H1 (cell line): ENCODE measurements at regions not wholly inside any gene's neighbourhood (a gene's known extent, or its start where the extent isn't known, plus 50 kb on each side); places are given as distances from the start of the nearest gene placed in this dataset.

Source experiments
- CTCF ChIA-PET: fragments of 300-600 bp; sonication (Branson Sonifier 250); formaldehyde crosslinking; loops from one replicate; lab custom pipeline; 2021; ENCODE audit not compliant: partially characterized antibody; lab: Charles Lee
- POLR2A ChIA-PET: fragments of 300-600 bp; sonication (Branson Sonifier 250); formaldehyde crosslinking; loops from one replicate; lab custom pipeline; 2021; ENCODE audit warnings: inconsistent platforms; ENCODE audit not compliant: partially characterized antibody; lab: Charles Lee
- DNase-seq, 2 experiments: peaks; one replicate each; pipeline versions ENCODE4 v3.0.0 to v3.0.0-alpha.2; 2010 to 2022; ENCODE audit warnings: low spot score in 2 of 2, low read depth in 1 of 2, mixed read lengths in 1 of 2
- FAIRE-seq: peaks from 2 replicates; lab custom pipeline; 2011; peaks lifted over from hg19 to GRCh38; lab: Jason Lieb, UNC
- H2AFZ ChIP-seq: 2 replicates; pipeline ENCODE4 v1.8.1; 2012; ENCODE audit warnings: low read length, inconsistent platforms
- H2AK5ac ChIP-seq: 2 replicates; pipeline ENCODE4 v1.6.1; 2013; ENCODE audit warnings: low read depth, low read length
- H2BK120ac ChIP-seq: replicated peaks from 2 replicates; pipeline ENCODE3; 2013; ENCODE audit warnings: low read depth, low read length, inconsistent platforms
- H2BK12ac ChIP-seq: 2 replicates; pipeline ENCODE4 v1.6.1; 2013; ENCODE audit warnings: low read depth, low read length
- H2BK15ac ChIP-seq: 2 replicates; pipeline ENCODE4 v1.6.1; 2013; ENCODE audit warnings: low read length
- H2BK20ac ChIP-seq: 2 replicates; pipeline ENCODE4 v1.6.1; 2013; ENCODE audit warnings: low read length
- H2BK5ac ChIP-seq: 2 replicates; pipeline ENCODE4 v1.6.1; 2013; ENCODE audit warnings: low read depth, low read length
- H3K14ac ChIP-seq: 2 replicates; pipeline ENCODE4 v1.6.1; 2013; ENCODE audit warnings: inconsistent platforms; ENCODE audit not compliant: insufficient read length
- H3K18ac ChIP-seq: 2 replicates; pipeline ENCODE4 v1.6.1; 2013; ENCODE audit warnings: low read length; ENCODE audit errors: extremely low read depth
- H3K23ac ChIP-seq: 2 replicates; pipeline ENCODE4 v1.6.1; 2013; ENCODE audit warnings: inconsistent platforms; ENCODE audit not compliant: insufficient read length
- H3K23me2 ChIP-seq: 2 replicates; pipeline ENCODE4 v1.6.1; 2013; ENCODE audit warnings: low read depth, low read length
- H3K27ac ChIP-seq: 2 replicates; pipeline ENCODE4 v1.6.1; 2011; ENCODE audit warnings: low read depth, low read length, inconsistent platforms
- H3K27me3 ChIP-seq, 4 experiments: replicated peaks in 1 of 4; 1 replicate in 1 of 4; 2 replicates in 3 of 4; pipeline versions ENCODE4 v1.6.1 to v1.8.1; 2011 to 2013; ENCODE audit warnings: low read length in 3 of 4, mild to moderate bottlenecking in 3 of 4, inconsistent platforms in 2 of 4, mixed read lengths in 2 of 4, moderate library complexity in 1 of 4; ENCODE audit not compliant: control insufficient read depth in 3 of 4, insufficient read depth in 3 of 4; ENCODE audit errors: extremely low read depth in 1 of 4
- H3K36me3 ChIP-seq, 4 experiments: 2 replicates each; pipeline versions ENCODE4 v1.6.1 to v1.8.1; 2011 to 2013; ENCODE audit warnings: mild to moderate bottlenecking in 4 of 4, low read length in 3 of 4, moderate library complexity in 2 of 4, control low read depth in 1 of 4, inconsistent platforms in 1 of 4; ENCODE audit not compliant: insufficient read depth in 4 of 4, control insufficient read depth in 2 of 4
- H3K4ac ChIP-seq: replicated peaks from 2 replicates; pipeline ENCODE3; 2013; ENCODE audit warnings: low read length, low read depth, mixed read lengths, inconsistent platforms; ENCODE audit not compliant: insufficient read length
- H3K4me1 ChIP-seq, 4 experiments: replicated peaks in 1 of 4; 1 replicate in 1 of 4; 2 replicates in 3 of 4; pipeline versions ENCODE4 v1.6.1 to v1.8.1; 2011 to 2013; ENCODE audit warnings: low read length in 3 of 4, inconsistent platforms in 2 of 4, mixed read lengths in 1 of 4; ENCODE audit not compliant: insufficient read depth in 4 of 4, control insufficient read depth in 3 of 4
- H3K4me2 ChIP-seq, 2 experiments: 2 replicates each; pipeline versions ENCODE4 v1.6.1 to v1.8.1; 2011 to 2013; ENCODE audit warnings: low read depth in 2 of 2, low read length in 2 of 2, control low read depth in 1 of 2, inconsistent platforms in 1 of 2, mild to moderate bottlenecking in 1 of 2; ENCODE audit not compliant: insufficient read depth in 1 of 2
- H3K4me3 ChIP-seq, 4 experiments: fragments of 200-600, 300-600 bp in 1 of 4; sonication (generic), shearing (Covaris generic), sonication (Bioruptor Twin) in 1 of 4; 2 replicates each; pipeline versions ENCODE4 v1.5.1 to v1.8.1; 2011 to 2016; ENCODE audit warnings: low read length in 4 of 4, low read depth in 3 of 4, control low read depth in 2 of 4, inconsistent platforms in 2 of 4, mild to moderate bottlenecking in 2 of 4, mixed read lengths in 1 of 4, moderate library complexity in 1 of 4; ENCODE audit not compliant: insufficient read depth in 2 of 4; ENCODE audit errors: extremely low read depth in 1 of 4
- H3K56ac ChIP-seq: replicated peaks from 2 replicates; pipeline ENCODE3; 2013; ENCODE audit warnings: low read depth, mild to moderate bottlenecking, mixed read lengths, low read length, inconsistent platforms; ENCODE audit not compliant: insufficient read length
- H3K79me1 ChIP-seq: 2 replicates; pipeline ENCODE4 v1.6.1; 2013; ENCODE audit warnings: low read depth, low read length, control low read depth
- H3K79me2 ChIP-seq, 2 experiments: 2 replicates each; pipeline versions ENCODE4 v1.6.1 to v1.8.1; 2012 to 2013; ENCODE audit warnings: low read length in 2 of 2, mild to moderate bottlenecking in 2 of 2, inconsistent platforms in 1 of 2; ENCODE audit not compliant: insufficient read depth in 2 of 2, control insufficient read depth in 1 of 2
- H3K9ac ChIP-seq, 4 experiments: replicated peaks in 1 of 4; 1 replicate in 1 of 4; 2 replicates in 3 of 4; pipeline versions ENCODE4 v1.6.1 to v1.8.1; 2011 to 2013; ENCODE audit warnings: low read depth in 3 of 4, low read length in 3 of 4, control low read depth in 2 of 4, mild to moderate bottlenecking in 2 of 4, moderate library complexity in 2 of 4, inconsistent platforms in 1 of 4; ENCODE audit errors: extremely low read depth in 1 of 4
- H3K9me3 ChIP-seq, 2 experiments: 2 replicates each; pipeline versions ENCODE4 v1.6.1 to v1.8.1; 2012 to 2013; ENCODE audit warnings: mild to moderate bottlenecking in 2 of 2, moderate library complexity in 2 of 2, control low read depth in 1 of 2, inconsistent platforms in 1 of 2, low read depth in 1 of 2, low read length in 1 of 2, mixed read lengths in 1 of 2; ENCODE audit not compliant: insufficient read depth in 2 of 2
- H4K20me1 ChIP-seq, 2 experiments: replicated peaks in 1 of 2; 2 replicates each; pipeline versions ENCODE3 to v1.8.1; 2011 to 2013; ENCODE audit warnings: inconsistent platforms in 2 of 2, low read length in 2 of 2, mild to moderate bottlenecking in 1 of 2; ENCODE audit not compliant: insufficient read depth in 2 of 2, control insufficient read depth in 1 of 2
- H4K5ac ChIP-seq: 2 replicates; pipeline ENCODE4 v1.6.1; 2013; ENCODE audit warnings: low read length, low read depth, mixed read lengths, inconsistent platforms; ENCODE audit not compliant: insufficient read length
- H4K8ac ChIP-seq: 2 replicates; pipeline ENCODE4 v1.8.0; 2013; ENCODE audit warnings: mild to moderate bottlenecking, moderate library complexity, low read length, inconsistent platforms; ENCODE audit not compliant: insufficient read depth; ENCODE audit errors: extremely low read depth
- H4K91ac ChIP-seq: replicated peaks from 2 replicates; pipeline ENCODE3; 2013; ENCODE audit warnings: low read length, mixed read lengths, inconsistent platforms; ENCODE audit not compliant: insufficient read length
- POLR2AphosphoS5 ChIP-seq: IDR thresholded peaks from 2 replicates; pipeline ENCODE4 v1.6.1; 2011; ENCODE audit warnings: low read depth, low read length
- WGBS, 2 experiments: shearing (Covaris generic) in 1 of 2; methylation state at CpG; one replicate each; pipeline versions ENCODE4 v1.1.6 to v1.1.7; 2013 to 2015; ENCODE audit warnings: low lambda C conversion rate in 2 of 2, mixed read lengths in 2 of 2, inconsistent platforms in 1 of 2, low coverage in 1 of 2, missing lambda C conversion rate in 1 of 2; ENCODE audit not compliant: insufficient replicate concordance in 2 of 2, insufficient coverage in 1 of 2, insufficient read length in 1 of 2; ENCODE audit errors: extremely low coverage in 1 of 2, missing lambda C conversion rate in 1 of 2; 5-methylcytosine and 5-hydroxymethylcytosine counted together

GRCh38 chr20:20890751-20891150 lies 178.3 kb upstream of the RALGAPA2 start:
- H3K9ac ChIP-seq: no peak overlapping the region
- peaks cover 4% of the 10 kb centered on the region; the same call in 1 of the 2 replicates for H3K23me2 ChIP-seq
- H2BK12ac ChIP-seq: no peak overlapping the region
- H3K56ac ChIP-seq: no peak overlapping the region
- no peaks in the 10 kb centered on the region for H3K79me1 ChIP-seq
- CTCF ChIA-PET: interaction anchor here (0.8 to 2.1 kb wide), 2 partner anchors 27 to 407 kb away, joined by 3 to 8 read pairs; no protein-coding TSS in a partner anchor
- H3K14ac ChIP-seq: no peak overlapping the region
- H3K79me2 ChIP-seq: no peaks in the 10 kb centered on the region
- DNase-seq (no peak), FAIRE-seq (no peak)
- no peak overlapping the region for H3K4me2 ChIP-seq
- H3K4me1 ChIP-seq: peaks cover 4 to 18% (median 13%) of the 10 kb centered on the region in 4 experiments
- no peaks in the 10 kb centered on the region for H3K36me3 ChIP-seq
- no peak overlapping the region for H2BK5ac ChIP-seq
- no peak overlapping the region for H3K4ac ChIP-seq
- WGBS, 2 experiments: 96% methylated on average over 6 of the region's 6 CpGs; no CpG with 5 or more reads in 1 of the 2 experiments
- POLR2A ChIA-PET: no interaction called here
- 0 out of 2 replicates have a peak overlapping the region, but pooled peaks have one; percentile 24 for H3K18ac ChIP-seq
- H2AFZ ChIP-seq: no peak overlapping the region
- H2BK15ac ChIP-seq: no peak overlapping the region
- H2BK20ac ChIP-seq: no peak overlapping the region
- H4K5ac ChIP-seq: no peak overlapping the region
- peaks cover 0 to 2% of the 10 kb centered on the region in 2 experiments for H4K20me1 ChIP-seq
- no peak overlapping the region for H2AK5ac ChIP-seq
- peak overlapping the region; percentile 32; the same call in 1 of the 2 replicates for H4K8ac ChIP-seq
- no peaks in the 10 kb centered on the region for H3K27me3 ChIP-seq
- H3K23ac ChIP-seq: no peak overlapping the region
- H3K4me3 ChIP-seq: no peak overlapping the region
- H3K9me3 ChIP-seq: no peaks in the 10 kb centered on the region
- no peak overlapping the region for H3K27ac ChIP-seq
- H4K91ac ChIP-seq: no peak overlapping the region
- H2BK120ac ChIP-seq: no peak overlapping the region
- TF ChIP-seq POLR2AphosphoS5: no peak
- TF ChIP-seq, all 59 proteins: peak for 0
